Immature natural killer cell (primary cell): ENCODE measurements at regions not wholly inside any gene's neighbourhood (a gene's known extent, or its start where the extent isn't known, plus 50 kb on each side); places are given as distances from the start of the nearest gene placed in this dataset.
"Not testable (repeated sequence)": the region's sequence is repeated elsewhere in the genome, so short reads cannot be mapped to it uniquely, and the experiment has no call there.

Experiments used
- DNase-seq, 3 donors: peaks; one replicate each; pipeline ENCODE4 v3.0.0; 2022; ENCODE audit warnings: mixed read lengths in 1 of 3
- H3K27ac Mint-ChIP-seq, 6 donors: one replicate each; pipeline ENCODE4 v1.8.0; 2020; ENCODE audit warnings: mixed read lengths in 6 of 6, mild to moderate bottlenecking in 5 of 6, inconsistent platforms in 4 of 6, moderate library complexity in 3 of 6
- H3K27me3 Mint-ChIP-seq, 3 donors: one replicate each; pipeline ENCODE4 v1.8.0; 2020 to 2021; ENCODE audit warnings: low read depth in 3 of 3, mild to moderate bottlenecking in 3 of 3, mixed read lengths in 3 of 3, moderate library complexity in 3 of 3, inconsistent platforms in 1 of 3
- H3K36me3 Mint-ChIP-seq, 3 donors: one replicate each; pipeline ENCODE4 v1.8.0; 2020; ENCODE audit warnings: mixed read lengths in 3 of 3, inconsistent platforms in 2 of 3, mild to moderate bottlenecking in 2 of 3
- H3K4me1 Mint-ChIP-seq, 2 donors: one replicate each; pipeline ENCODE4 v1.8.0; 2020; ENCODE audit warnings: inconsistent platforms in 2 of 2, mild to moderate bottlenecking in 2 of 2, mixed read lengths in 2 of 2, moderate library complexity in 1 of 2
- H3K4me3 Mint-ChIP-seq, 5 donors: one replicate each; pipeline ENCODE4 v1.8.0; 2020; ENCODE audit warnings: mild to moderate bottlenecking in 5 of 5, mixed read lengths in 5 of 5, inconsistent platforms in 3 of 5, moderate library complexity in 3 of 5
- H3K9me3 Mint-ChIP-seq, 6 donors: one replicate each; pipeline ENCODE4 v1.8.0; 2020; ENCODE audit warnings: mild to moderate bottlenecking in 6 of 6, mixed read lengths in 6 of 6, inconsistent platforms in 4 of 6, moderate library complexity in 3 of 6

- H3K27ac Mint-ChIP-seq: no peak overlapping the region
- no peaks in the 10 kb centered on the region for H3K4me1 Mint-ChIP-seq
- no peak for DNase-seq
- peaks cover 2 to 6% (median 2%) of the 10 kb centered on the region in 3 donors for H3K27me3 Mint-ChIP-seq
- H3K4me3 Mint-ChIP-seq: no peak overlapping the region
- no peaks in the 10 kb centered on the region for H3K36me3 Mint-ChIP-seq
- H3K9me3 Mint-ChIP-seq: no peaks in the 10 kb centered on the region
Measured at GRCh38 chr2:239830121-239831000, 194.8 kb downstream of the NDUFA10 start.

GRCh38 chr2:239829326-239829725 is 195.8 kb downstream of the NDUFA10 start:
- no peaks in the 10 kb centered on the region for H3K4me1 Mint-ChIP-seq
- H3K27me3 Mint-ChIP-seq: peaks cover 2 to 5% (median 2%) of the 10 kb centered on the region in 3 donors
- H3K9me3 Mint-ChIP-seq: no peaks in the 10 kb centered on the region
- no peak overlapping the region for H3K4me3 Mint-ChIP-seq
- no peak for DNase-seq
- no peaks in the 10 kb centered on the region for H3K36me3 Mint-ChIP-seq
- H3K27ac Mint-ChIP-seq: no peak overlapping the region

DNA sequence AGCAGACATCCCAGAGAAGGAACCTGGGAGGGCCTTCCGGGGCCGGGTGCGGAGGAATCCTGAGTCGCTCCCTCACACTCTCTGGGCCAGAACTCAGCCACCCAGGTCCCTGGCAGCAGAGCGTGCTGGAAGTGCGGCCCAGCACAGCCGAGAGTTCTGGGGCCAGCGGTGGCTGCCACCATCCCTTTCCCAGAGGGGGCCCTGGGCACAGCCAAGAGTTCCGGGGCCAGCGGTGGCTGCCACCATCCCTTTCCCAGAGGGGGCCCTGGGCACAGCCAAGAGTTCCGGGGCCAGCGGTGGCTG is 196.2 kb downstream of the NDUFA10 start:
- not testable (repeated sequence) for H3K27me3 Mint-ChIP-seq, H3K27ac Mint-ChIP-seq, H3K4me1 Mint-ChIP-seq, H3K9me3 Mint-ChIP-seq, DNase-seq, H3K4me3 Mint-ChIP-seq, H3K36me3 Mint-ChIP-seq

GRCh38 chr2:239828192-239828972 is 196.8 kb downstream of the NDUFA10 start:
- no peak for DNase-seq
- H3K27me3 Mint-ChIP-seq: peaks cover 0 to 5% (median 2%) of the 10 kb centered on the region in 3 donors

GRCh38 chr2:239827523-239827890 is 197.6 kb downstream of the NDUFA10 start:
- H3K4me3 Mint-ChIP-seq: no peak overlapping the region

More at GRCh38 chr2:239828192-239828972, 196.8 kb downstream of the NDUFA10 start:
- Mint-ChIP-seq H3K4me3 (no peak overlapping the region), H3K36me3 (no peaks in the 10 kb centered on the region), H3K27ac (no peak overlapping the region), H3K9me3 (no peaks in the 10 kb centered on the region), H3K4me1 (no peaks in the 10 kb centered on the region)

GRCh38 chr2:239826786-239827522 is 198.2 kb downstream of the NDUFA10 start:
- Mint-ChIP-seq H3K36me3 (no peaks in the 10 kb centered on the region), H3K27me3 (peaks cover 0 to 5% (median 5%) of the 10 kb centered on the region in 3 donors), H3K4me3 (no peak overlapping the region), H3K27ac (no peak overlapping the region), H3K4me1 (no peaks in the 10 kb centered on the region), H3K9me3 (no peaks in the 10 kb centered on the region)
- no peak for DNase-seq

More at GRCh38 chr2:239827523-239827890, 197.6 kb downstream of the NDUFA10 start:
- no peaks in the 10 kb centered on the region for H3K4me1 Mint-ChIP-seq
- H3K27ac Mint-ChIP-seq: no peak overlapping the region
- no peak for DNase-seq
- H3K27me3 Mint-ChIP-seq: peaks cover 0 to 5% (median 3%) of the 10 kb centered on the region in 3 donors
- H3K36me3 Mint-ChIP-seq: no peaks in the 10 kb centered on the region
- no peaks in the 10 kb centered on the region for H3K9me3 Mint-ChIP-seq

DNA sequence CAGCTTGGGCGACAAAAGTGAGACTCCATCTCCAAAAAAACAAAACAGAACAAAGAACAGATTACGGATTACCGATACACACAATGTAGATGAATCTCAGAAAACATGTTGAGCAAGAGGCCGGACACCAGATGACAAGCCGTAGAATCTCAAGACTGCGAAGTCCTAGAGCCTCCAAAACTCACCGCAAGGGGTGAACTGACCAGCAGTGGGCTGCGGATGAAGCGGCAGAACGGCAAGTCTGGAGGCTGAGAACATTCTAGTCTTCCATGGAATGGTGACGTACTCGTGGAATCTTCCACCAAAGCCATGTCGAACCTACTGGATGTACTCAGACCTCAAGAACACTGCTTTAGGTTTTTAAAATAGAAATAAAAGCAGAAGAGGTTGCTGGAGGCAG is 198.8 kb downstream of the NDUFA10 start:
- H3K36me3 Mint-ChIP-seq: no peaks in the 10 kb centered on the region
- peaks cover 0 to 7% (median 5%) of the 10 kb centered on the region in 3 donors for H3K27me3 Mint-ChIP-seq
- no peaks in the 10 kb centered on the region for H3K9me3 Mint-ChIP-seq
- H3K4me1 Mint-ChIP-seq: no peaks in the 10 kb centered on the region
- H3K27ac Mint-ChIP-seq: no peak overlapping the region
- DNase-seq: no peak
- H3K4me3 Mint-ChIP-seq: no peak overlapping the region

- Mint-ChIP-seq H3K4me3 (no peak overlapping the region), H3K4me1 (no peaks in the 10 kb centered on the region), H3K36me3 (no peaks in the 10 kb centered on the region), H3K27me3 (peaks cover 1 to 7% (median 5%) of the 10 kb centered on the region in 3 donors), H3K9me3 (no peaks in the 10 kb centered on the region), H3K27ac (no peak overlapping the region)
- no peak for DNase-seq
Measured at GRCh38 chr2:239825705-239825979, 199.5 kb downstream of the NDUFA10 start.

- Mint-ChIP-seq H3K4me3 (no peak overlapping the region), H3K4me1 (no peaks in the 10 kb centered on the region), H3K9me3 (no peaks in the 10 kb centered on the region), H3K27ac (no peak overlapping the region), H3K36me3 (no peaks in the 10 kb centered on the region), H3K27me3 (peaks cover 1 to 8% (median 7%) of the 10 kb centered on the region in 3 donors)
- no peak for DNase-seq
Measured at GRCh38 chr2:239824866-239825704, 200.1 kb downstream of the NDUFA10 start.

GRCh38 chr2:239824046-239824694 is 201.0 kb downstream of the NDUFA10 start:
- H3K4me1 Mint-ChIP-seq: no peaks in the 10 kb centered on the region
- no peak for DNase-seq
- no peak overlapping the region for H3K27ac Mint-ChIP-seq
- H3K27me3 Mint-ChIP-seq: peaks cover 3 to 8% (median 7%) of the 10 kb centered on the region in 3 donors
- H3K9me3 Mint-ChIP-seq: no peaks in the 10 kb centered on the region
- H3K4me3 Mint-ChIP-seq: no peak overlapping the region
- H3K36me3 Mint-ChIP-seq: no peaks in the 10 kb centered on the region

DNA sequence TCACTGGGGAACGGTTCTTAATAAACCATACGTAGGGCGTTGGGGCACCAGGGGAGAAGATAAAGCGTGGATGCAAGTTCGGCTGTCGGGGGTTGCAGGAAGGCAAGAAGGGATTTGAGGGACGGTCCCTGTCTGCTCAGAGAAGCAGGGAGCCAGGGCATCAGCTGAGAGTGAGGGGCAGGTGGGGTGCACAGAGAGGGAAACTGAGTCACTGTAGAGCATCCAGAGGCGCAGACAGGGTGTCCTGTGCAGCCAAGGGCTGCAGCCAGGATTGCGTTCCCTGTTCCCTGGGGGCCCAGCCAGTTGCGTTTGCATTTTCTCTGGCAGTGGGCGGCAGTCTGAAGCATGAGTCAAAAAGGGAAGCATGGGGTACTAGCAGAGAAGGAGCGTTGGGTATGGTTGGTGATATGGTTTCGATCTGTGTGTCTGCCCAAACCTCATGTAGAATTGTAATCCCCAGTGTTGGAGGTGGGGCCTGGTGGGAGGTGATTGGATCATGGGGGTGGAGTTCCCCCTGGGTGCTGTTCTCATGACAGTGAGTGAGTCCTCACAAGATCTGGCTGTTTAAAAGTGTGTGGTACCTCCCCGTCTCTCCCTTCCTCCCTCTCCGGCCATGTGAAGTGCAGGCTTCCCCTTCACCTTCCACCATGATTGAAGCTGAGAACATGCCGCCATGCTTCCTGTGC is 202.9 kb downstream of the NDUFA10 start:
- Mint-ChIP-seq H3K27ac (no peak overlapping the region), H3K27me3 (peaks cover 3 to 8% (median 7%) of the 10 kb centered on the region in 3 donors), H3K4me1 (no peaks in the 10 kb centered on the region), H3K36me3 (no peaks in the 10 kb centered on the region), H3K9me3 (no peaks in the 10 kb centered on the region), H3K4me3 (no peak overlapping the region)
- DNase-seq: no peak

DNA sequence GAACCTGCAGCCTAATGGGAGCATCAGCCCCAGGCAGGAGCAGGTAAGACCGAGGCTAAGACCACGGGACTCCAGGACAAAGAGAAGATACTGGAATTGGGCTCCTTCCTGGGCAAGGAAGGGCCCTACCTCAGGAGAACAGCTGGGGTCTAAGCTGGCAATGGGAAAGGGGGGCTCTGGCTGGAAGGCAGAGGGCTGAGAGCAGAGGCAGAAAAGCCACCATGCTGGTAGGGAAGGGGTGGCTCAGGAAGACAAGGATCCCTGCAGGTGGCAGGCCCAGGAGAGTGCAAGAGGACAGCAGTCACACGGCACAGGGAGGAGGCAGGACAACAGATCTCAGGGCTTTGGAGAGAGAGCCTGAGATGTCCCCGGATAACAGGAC is 203.5 kb downstream of the NDUFA10 start:
- no peaks in the 10 kb centered on the region for H3K36me3 Mint-ChIP-seq
- no peak overlapping the region for H3K27ac Mint-ChIP-seq
- no peak for DNase-seq
- no peaks in the 10 kb centered on the region for H3K9me3 Mint-ChIP-seq
- H3K4me3 Mint-ChIP-seq: no peak overlapping the region
- H3K27me3 Mint-ChIP-seq: peaks cover 3 to 8% (median 7%) of the 10 kb centered on the region in 3 donors
- no peaks in the 10 kb centered on the region for H3K4me1 Mint-ChIP-seq
